ENCODE measurements at regions not wholly inside any gene's neighbourhood (a gene's known extent, or its start where the extent isn't known, plus 50 kb on each side); places are given as distances from the start of the nearest gene placed in this dataset.

- no peak for TF ChIP-seq EP300 (IDR thresholded peaks at IDR 0.05)
- TF ChIP-seq CTCF (IDR thresholded peaks at IDR 0.05) = no peak
Observed at GRCh38 chr12:31872831-31873604, 86.2 kb upstream of the RESF1 start.

Measured in upper lobe of left lung (tissue), 4 donors.